DMS53 treated with DMSO at 0.1 percent for 48 hours (cell line): ENCODE measurements at regions not wholly inside any gene's neighbourhood (a gene's known extent, or its start where the extent isn't known, plus 50 kb on each side); places are given as distances from the start of the nearest gene placed in this dataset.

ENCODE experiments used
- DNase-seq: peaks from one replicate; lab custom pipeline; 2025; ENCODE audit not compliant: unreplicated experiment; lab: John Stamatoyannopoulos, UW

GRCh38 chr9:110133608-110134210, 74.2 kb downstream of the C9orf152 start:
- DNase-seq = no peak

GRCh38 chr9:110135846-110136245, 72.1 kb downstream of the C9orf152 start:
- no peak for DNase-seq

GRCh38 chr9:110136802-110137201, 71.2 kb downstream of the C9orf152 start:
- DNase-seq = no peak

DNA sequence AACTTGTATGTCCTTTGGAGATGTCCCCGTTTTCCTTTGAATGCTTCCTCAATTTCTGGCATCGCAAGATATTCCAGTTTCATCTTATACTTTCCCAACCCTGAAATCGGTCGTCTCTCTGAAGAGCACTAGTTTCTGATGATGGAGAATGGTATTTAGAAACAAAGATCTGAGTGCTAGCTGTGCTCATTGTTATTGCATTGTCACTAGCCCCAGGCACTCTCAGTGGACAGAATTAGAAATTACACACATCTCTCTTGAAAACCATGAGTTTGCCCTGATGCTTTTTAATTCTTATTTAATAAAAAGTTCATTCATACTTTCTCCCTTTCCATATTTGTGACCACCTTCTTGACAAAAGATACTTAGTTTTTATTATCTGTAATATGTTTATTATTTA, 67.7 kb downstream of the C9orf152 start:
- no peak for DNase-seq

DNA sequence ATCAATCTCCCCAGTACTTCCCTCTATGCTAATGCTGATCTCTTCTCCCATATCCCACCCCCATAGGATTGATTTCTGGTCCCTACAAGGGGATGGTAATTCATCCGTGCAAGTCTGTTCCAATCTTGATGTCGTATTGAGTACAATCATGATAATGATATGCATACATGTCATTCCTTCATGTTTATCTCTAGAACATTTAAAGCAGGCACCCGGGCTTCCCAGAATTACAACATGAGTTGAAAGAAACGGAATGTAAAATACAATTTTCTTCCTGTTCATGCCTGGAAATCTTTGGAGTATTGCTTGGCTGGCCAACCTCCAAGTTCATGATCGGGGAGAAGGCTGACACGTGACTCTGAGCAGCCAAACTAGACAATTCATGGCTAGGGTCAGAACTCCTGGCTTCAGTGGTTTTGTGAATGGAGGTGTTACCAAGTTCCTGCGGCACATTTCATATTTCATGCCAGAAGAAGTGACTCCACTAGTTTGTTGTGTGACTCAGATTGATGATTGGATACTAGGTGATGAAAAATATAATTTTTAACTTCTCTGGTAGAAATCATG, 66.6 kb downstream of the C9orf152 start:
- DNase-seq = no peak

GRCh38 chr9:110142253-110142652, 65.7 kb downstream of the C9orf152 start:
- DNase-seq = peak; percentile 78

GRCh38 chr9:110142868-110143481, 65.0 kb downstream of the C9orf152 start:
- no peak for DNase-seq

- peak; percentile 27 for DNase-seq
Measured at GRCh38 chr9:110143485-110143884, 64.5 kb downstream of the C9orf152 start.

GRCh38 chr9:110143950-110144545, 63.9 kb downstream of the C9orf152 start:
- no peak for DNase-seq

GRCh38 chr9:110146373-110146772, 61.6 kb downstream of the C9orf152 start:
- DNase-seq = no peak

DNA sequence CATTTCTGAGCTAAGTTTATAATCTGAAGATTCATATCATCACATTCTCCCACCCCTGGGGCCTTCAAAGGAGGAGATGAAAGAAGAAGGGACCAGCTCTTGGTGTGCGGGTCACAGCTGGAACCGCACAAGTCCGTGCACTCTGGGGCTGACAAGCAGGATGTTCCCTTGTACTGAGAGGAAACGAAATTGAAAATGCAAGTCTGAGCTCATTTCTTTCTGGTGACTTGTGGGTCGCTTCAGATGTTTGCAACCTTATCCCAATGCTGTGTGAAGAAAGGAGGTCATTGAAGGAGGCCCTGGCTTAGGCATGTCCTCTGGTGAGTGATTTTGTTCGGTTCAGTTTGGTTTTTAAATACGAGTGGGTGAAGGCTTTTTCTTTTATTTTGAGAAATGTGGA, 59.6 kb downstream of the C9orf152 start:
- DNase-seq = no peak

- no peak for DNase-seq
Measured at GRCh38 chr9:110148891-110149290, 59.1 kb downstream of the C9orf152 start.
